ENCODE measurements at regions not wholly inside any gene's neighbourhood (a gene's known extent, or its start where the extent isn't known, plus 50 kb on each side); places are given as distances from the start of the nearest gene placed in this dataset.
A peak's percentile ranks its signal among the peaks of the same experiment; 100 is the strongest.

GRCh38 chr4:91935217-91935616 is 368.5 kb upstream of the GRID2 start:
- no peaks in the 10 kb centered on the region for H3K36me3 ChIP-seq (ENCODE audit: control insufficient read depth, insufficient read depth, low read length)
- no peaks in the 10 kb centered on the region for H3K27me3 ChIP-seq (ENCODE audit: control insufficient read depth, insufficient read depth, low read length)
- no peak overlapping the region for H3K4me3 ChIP-seq (ENCODE audit: low read depth, low read length)

GRCh38 chr4:91936311-91936710 is 367.5 kb upstream of the GRID2 start:
- DNase-seq (ENCODE audit: low read depth), result peak; percentile 2

More at GRCh38 chr4:91935217-91935616, 368.5 kb upstream of the GRID2 start:
- FAIRE-seq (no peak), DNase-seq (ENCODE audit: low read depth) (no peak)
- no peak for TF ChIP-seq CTCF (IDR thresholded peaks at IDR 0.05; ENCODE audit: insufficient read depth, low read length, severe bottlenecking)

GRCh38 chr4:91957963-91958362 is 345.8 kb upstream of the GRID2 start:
- FAIRE-seq, result no peak
- Histone ChIP-seq H3K4me3 (ENCODE audit: low read depth, low read length) (no peak overlapping the region), H3K27me3 (ENCODE audit: control insufficient read depth, insufficient read depth, low read length) (no peaks in the 10 kb centered on the region), H3K36me3 (ENCODE audit: control insufficient read depth, insufficient read depth, low read length) (no peaks in the 10 kb centered on the region)
- TF ChIP-seq CTCF (IDR thresholded peaks at IDR 0.05; ENCODE audit: insufficient read depth, low read length, severe bottlenecking), result no peak
- no peak for DNase-seq (ENCODE audit: low read depth)

More at GRCh38 chr4:91936311-91936710, 367.5 kb upstream of the GRID2 start:
- H3K27me3 ChIP-seq (ENCODE audit: control insufficient read depth, insufficient read depth, low read length), result no peaks in the 10 kb centered on the region
- no peak overlapping the region for H3K4me3 ChIP-seq (ENCODE audit: low read depth, low read length)
- FAIRE-seq, result no peak
- no peak for TF ChIP-seq CTCF (IDR thresholded peaks at IDR 0.05; ENCODE audit: insufficient read depth, low read length, severe bottlenecking)
- no peaks in the 10 kb centered on the region for H3K36me3 ChIP-seq (ENCODE audit: control insufficient read depth, insufficient read depth, low read length)

GRCh38 chr4:91958596-91958995 is 345.2 kb upstream of the GRID2 start:
- no peaks in the 10 kb centered on the region for H3K27me3 ChIP-seq (ENCODE audit: control insufficient read depth, insufficient read depth, low read length)
- DNase-seq (ENCODE audit: low read depth) (no peak), FAIRE-seq (no peak)
- H3K36me3 ChIP-seq (ENCODE audit: control insufficient read depth, insufficient read depth, low read length), result no peaks in the 10 kb centered on the region
- H3K4me3 ChIP-seq (ENCODE audit: low read depth, low read length), result no peak overlapping the region
- no peak for TF ChIP-seq CTCF (IDR thresholded peaks at IDR 0.05; ENCODE audit: insufficient read depth, low read length, severe bottlenecking)

GRCh38 chr4:91961504-91961903 is 342.3 kb upstream of the GRID2 start:
- H3K4me3 ChIP-seq (ENCODE audit: low read depth, low read length), result no peak overlapping the region
- FAIRE-seq, result no peak
- TF ChIP-seq CTCF (IDR thresholded peaks at IDR 0.05; ENCODE audit: insufficient read depth, low read length, severe bottlenecking), result no peak
- peak; percentile 33 for DNase-seq (ENCODE audit: low read depth)
- no peaks in the 10 kb centered on the region for H3K27me3 ChIP-seq (ENCODE audit: control insufficient read depth, insufficient read depth, low read length)
- no peaks in the 10 kb centered on the region for H3K36me3 ChIP-seq (ENCODE audit: control insufficient read depth, insufficient read depth, low read length)

GRCh38 chr4:91963486-91963885 is 340.3 kb upstream of the GRID2 start:
- peak; percentile 85 for DNase-seq (ENCODE audit: low read depth)
- no peaks in the 10 kb centered on the region for H3K27me3 ChIP-seq (ENCODE audit: control insufficient read depth, insufficient read depth, low read length)
- FAIRE-seq, result no peak
- H3K4me3 ChIP-seq (ENCODE audit: low read depth, low read length), result no peak overlapping the region
- no peaks in the 10 kb centered on the region for H3K36me3 ChIP-seq (ENCODE audit: control insufficient read depth, insufficient read depth, low read length)
- no peak for TF ChIP-seq CTCF (IDR thresholded peaks at IDR 0.05; ENCODE audit: insufficient read depth, low read length, severe bottlenecking)

All from bronchial epithelial cell (primary cell).